Activated CD8-positive, alpha-beta T cell treated with anti-CD3 and anti-CD28 coated beads, Interleukin-2, amount 10 ng/mL, durations not matched to agents 7 days and 5 days (primary cell): ENCODE measurements at regions not wholly inside any gene's neighbourhood (a gene's known extent, or its start where the extent isn't known, plus 50 kb on each side); places are given as distances from the start of the nearest gene placed in this dataset.

Source experiments
- ATAC-seq: fragments of 150-1000 bp; cut with Tn5 transposase; one replicate; pipeline ENCODE4 v1.10.0; 2021; ENCODE audit warnings: moderate library complexity
- CTCF ChIA-PET: fragments of 350-600 bp; sonication (Branson Sonifier 250); formaldehyde crosslinking; loops from one replicate; lab custom pipeline; 2021; ENCODE audit warnings: antibody characterized with exemption; lab: Charles Lee
- POLR2A ChIA-PET: fragments of 350-600 bp; sonication (Branson Sonifier 250); formaldehyde crosslinking; loops from one replicate; lab custom pipeline; 2021; ENCODE audit warnings: antibody characterized with exemption; lab: Charles Lee
- DNase-seq: peaks from one replicate; pipeline ENCODE4 v3.0.0-alpha.2; 2020
- H3K27ac Mint-ChIP-seq: one replicate; pipeline ENCODE4 v1.8.0; 2021; ENCODE audit warnings: mild to moderate bottlenecking, mixed read lengths
- H3K27me3 Mint-ChIP-seq: one replicate; pipeline ENCODE4 v1.8.0; 2021; ENCODE audit warnings: low read depth, mixed read lengths
- H3K36me3 Mint-ChIP-seq: one replicate; pipeline ENCODE4 v1.8.0; 2021; ENCODE audit warnings: low read depth, mixed read lengths
- H3K4me1 Mint-ChIP-seq: one replicate; pipeline ENCODE4 v1.8.0; 2021; ENCODE audit warnings: low read depth, mixed read lengths
- H3K4me3 Mint-ChIP-seq: one replicate; pipeline ENCODE4 v1.8.0; 2021; ENCODE audit warnings: mild to moderate bottlenecking, mixed read lengths
- H3K9me3 Mint-ChIP-seq: one replicate; pipeline ENCODE4 v1.8.0; 2022; ENCODE audit warnings: mixed read lengths; ENCODE audit not compliant: insufficient read depth

GRCh38 chr6:149127212-149127611, 190.3 kb upstream of the TAB2 start:
- peak overlapping the region; percentile 83 for H3K27ac Mint-ChIP-seq
- no peak for DNase-seq
- CTCF ChIA-PET = interaction anchor here (1.3 to 4.7 kb wide), 4 partner anchors 9 to 37 kb away, joined by 3 to 27 read pairs (median 14); no protein-coding TSS in a partner anchor
- no peak for ATAC-seq
- no peaks in the 10 kb centered on the region for H3K27me3 Mint-ChIP-seq
- H3K36me3 Mint-ChIP-seq = peaks cover 74% of the 10 kb centered on the region
- no peak overlapping the region for H3K4me3 Mint-ChIP-seq
- peaks cover 81% of the 10 kb centered on the region for H3K4me1 Mint-ChIP-seq
- peaks cover 41% of the 10 kb centered on the region for H3K9me3 Mint-ChIP-seq
- POLR2A ChIA-PET = interaction anchor here (1.8 to 2.8 kb wide), 3 partner anchors 11 to 32 kb away, joined by 8 to 28 read pairs (median 28); no protein-coding TSS in a partner anchor

- peaks cover 62% of the 10 kb centered on the region for H3K36me3 Mint-ChIP-seq
- peak overlapping the region; percentile 83 for H3K27ac Mint-ChIP-seq
- DNase-seq (peak; percentile 85), ATAC-seq (peak; percentile 92)
- ChIA-PET POLR2A (interaction anchor here (0.5 to 5.3 kb wide), 12 partner anchors 10 to 189 kb away, joined by 3 to 28 read pairs (median 6); partner anchors contain the start of gene TAB2), CTCF (interaction anchor here (0.8 to 4.7 kb wide), 11 partner anchors 9 to 47 kb away, joined by 3 to 27 read pairs (median 4); no protein-coding TSS in a partner anchor)
- H3K4me3 Mint-ChIP-seq = peak overlapping the region; percentile 19
- peaks cover 38% of the 10 kb centered on the region for H3K9me3 Mint-ChIP-seq
- H3K4me1 Mint-ChIP-seq = peaks cover 70% of the 10 kb centered on the region
- no peaks in the 10 kb centered on the region for H3K27me3 Mint-ChIP-seq
Measured at GRCh38 chr6:149128489-149129145, 188.9 kb upstream of the TAB2 start.

- POLR2A ChIA-PET = interaction anchor here (1.7 to 5.3 kb wide), 6 partner anchors 9 to 188 kb away, joined by 5 to 28 read pairs (median 18); partner anchors contain the start of gene TAB2
- Mint-ChIP-seq H3K4me1 (peaks cover 61% of the 10 kb centered on the region), H3K4me3 (no peak overlapping the region), H3K27ac (peak overlapping the region; percentile 83), H3K36me3 (peaks cover 53% of the 10 kb centered on the region), H3K27me3 (no peaks in the 10 kb centered on the region), H3K9me3 (peaks cover 30% of the 10 kb centered on the region)
- DNase-seq (peak; percentile 20), ATAC-seq (no peak)
- CTCF ChIA-PET = interaction anchor here (1.0 to 4.7 kb wide), 7 partner anchors 10 to 44 kb away, joined by 3 to 27 read pairs (median 5); no protein-coding TSS in a partner anchor
Measured at GRCh38 chr6:149129371-149130077, 188.0 kb upstream of the TAB2 start.

- Mint-ChIP-seq H3K27me3 (no peaks in the 10 kb centered on the region), H3K27ac (peak overlapping the region; percentile 83), H3K4me1 (peaks cover 58% of the 10 kb centered on the region), H3K9me3 (peaks cover 28% of the 10 kb centered on the region), H3K36me3 (peaks cover 49% of the 10 kb centered on the region), H3K4me3 (no peak overlapping the region)
- ChIA-PET CTCF (interaction anchor here (1.5 to 4.7 kb wide), 3 partner anchors 9 to 34 kb away, joined by 3 to 24 read pairs (median 5); no protein-coding TSS in a partner anchor), POLR2A (interaction anchor here (0.8 to 5.3 kb wide), 4 partner anchors 8 to 188 kb away, joined by 5 to 28 read pairs (median 16); partner anchors contain the start of gene TAB2)
- ATAC-seq = no peak
- DNase-seq = peak; percentile 2
Measured at GRCh38 chr6:149130090-149130489, 187.4 kb upstream of the TAB2 start.

GRCh38 chr6:149130508-149130907, 187.0 kb upstream of the TAB2 start:
- CTCF ChIA-PET = interaction anchor here (0.8 to 4.7 kb wide), 5 partner anchors 9 to 83 kb away, joined by 3 to 24 read pairs (median 4); no protein-coding TSS in a partner anchor
- Mint-ChIP-seq H3K4me1 (peaks cover 54% of the 10 kb centered on the region), H3K9me3 (peaks cover 24% of the 10 kb centered on the region), H3K27ac (peak overlapping the region; percentile 64), H3K4me3 (no peak overlapping the region), H3K27me3 (no peaks in the 10 kb centered on the region), H3K36me3 (peaks cover 45% of the 10 kb centered on the region)
- POLR2A ChIA-PET = interaction anchor here (0.8 to 5.3 kb wide), 3 partner anchors 9 to 187 kb away, joined by 5 to 28 read pairs (median 5); partner anchors contain the start of gene TAB2
- no peak for ATAC-seq
- peak; percentile 14 for DNase-seq

- Mint-ChIP-seq H3K9me3 (peaks cover 16% of the 10 kb centered on the region), H3K27ac (peak overlapping the region; percentile 77), H3K27me3 (no peaks in the 10 kb centered on the region), H3K4me1 (peaks cover 49% of the 10 kb centered on the region), H3K4me3 (no peak overlapping the region), H3K36me3 (peaks cover 38% of the 10 kb centered on the region)
- ChIA-PET CTCF (interaction anchor here (0.6 to 1.3 kb wide), 6 partner anchors 8 to 300 kb away, joined by 3 to 5 read pairs (median 3); no protein-coding TSS in a partner anchor), POLR2A (interaction anchor here (0.6 to 5.3 kb wide), 3 partner anchors 8 to 186 kb away, joined by 3 to 28 read pairs (median 5); partner anchors contain the start of gene TAB2)
- DNase-seq = peak; percentile 9
- ATAC-seq = no peak
Measured at GRCh38 chr6:149131891-149132290, 185.6 kb upstream of the TAB2 start.

GRCh38 chr6:149132336-149132735, 185.2 kb upstream of the TAB2 start:
- H3K27ac Mint-ChIP-seq = peak overlapping the region; percentile 77
- no peak for DNase-seq
- H3K9me3 Mint-ChIP-seq = peaks cover 15% of the 10 kb centered on the region
- H3K4me1 Mint-ChIP-seq = peaks cover 46% of the 10 kb centered on the region
- ChIA-PET POLR2A (interaction anchor here (0.6 to 5.3 kb wide), 3 partner anchors 8 to 186 kb away, joined by 3 to 28 read pairs (median 5); partner anchors contain the start of gene TAB2), CTCF (interaction anchor here (0.6 to 1.3 kb wide), 4 partner anchors 8 to 300 kb away, joined by 3 to 5 read pairs (median 3); no protein-coding TSS in a partner anchor)
- H3K27me3 Mint-ChIP-seq = no peaks in the 10 kb centered on the region
- no peak for ATAC-seq
- H3K36me3 Mint-ChIP-seq = peaks cover 34% of the 10 kb centered on the region
- no peak overlapping the region for H3K4me3 Mint-ChIP-seq

GRCh38 chr6:149134511-149134933, 183.0 kb upstream of the TAB2 start:
- Mint-ChIP-seq H3K4me3 (no peak overlapping the region), H3K27ac (no peak overlapping the region), H3K9me3 (peaks cover 15% of the 10 kb centered on the region), H3K4me1 (peaks cover 43% of the 10 kb centered on the region), H3K27me3 (no peaks in the 10 kb centered on the region), H3K36me3 (peaks cover 36% of the 10 kb centered on the region)
- DNase-seq (no peak), ATAC-seq (no peak)
- CTCF ChIA-PET = interaction anchor here (0.7 kb wide), 1 partner anchor 10 kb away, joined by 3 read pairs; no protein-coding TSS in a partner anchor
- POLR2A ChIA-PET = interaction anchor here (0.6 kb wide), 1 partner anchor 175 kb away, joined by 3 read pairs; no protein-coding TSS in a partner anchor

GRCh38 chr6:149135809-149136208, 181.7 kb upstream of the TAB2 start:
- DNase-seq (no peak), ATAC-seq (no peak)
- H3K4me1 Mint-ChIP-seq = peaks cover 43% of the 10 kb centered on the region
- peaks cover 15% of the 10 kb centered on the region for H3K9me3 Mint-ChIP-seq
- H3K4me3 Mint-ChIP-seq = no peak overlapping the region
- peaks cover 29% of the 10 kb centered on the region for H3K36me3 Mint-ChIP-seq
- no peak overlapping the region for H3K27ac Mint-ChIP-seq
- POLR2A ChIA-PET = no interaction called here
- no peaks in the 10 kb centered on the region for H3K27me3 Mint-ChIP-seq
- CTCF ChIA-PET = interaction anchor here (1.6 kb wide), 1 partner anchor 109 kb away, joined by 3 read pairs; no protein-coding TSS in a partner anchor

GRCh38 chr6:149136273-149136912, 181.1 kb upstream of the TAB2 start:
- Mint-ChIP-seq H3K4me3 (no peak overlapping the region), H3K36me3 (peaks cover 30% of the 10 kb centered on the region), H3K27me3 (no peaks in the 10 kb centered on the region), H3K4me1 (peaks cover 44% of the 10 kb centered on the region), H3K9me3 (peaks cover 15% of the 10 kb centered on the region), H3K27ac (no peak overlapping the region)
- ChIA-PET CTCF (interaction anchor here (1.6 kb wide), 1 partner anchor 110 kb away, joined by 3 read pairs; no protein-coding TSS in a partner anchor), POLR2A (interaction anchor here (1.2 to 4.8 kb wide), 2 partner anchors 8 to 42 kb away, joined by 3 to 28 read pairs; no protein-coding TSS in a partner anchor)
- ATAC-seq = no peak
- no peak for DNase-seq
